ENCODE measurements at regions not wholly inside any gene's neighbourhood (a gene's known extent, or its start where the extent isn't known, plus 50 kb on each side); places are given as distances from the start of the nearest gene placed in this dataset.

- no peak for TF ChIP-seq CTCF (IDR thresholded peaks at IDR 0.05; ENCODE audit: low read depth, low read length)
- CTCF ChIA-PET: no interaction called here
- no peak for DNase-seq (ENCODE audit: low read depth, low spot score)
- POLR2A ChIA-PET: no interaction called here
- Histone ChIP-seq H3K9me3 (ENCODE audit: control insufficient read depth, insufficient read depth, low read length) (no peaks in the 10 kb centered on the region), H3K4me3 (ENCODE audit: low read depth, low read length) (no peak overlapping the region), H3K27ac (ENCODE audit: low read depth, low read length) (no peak overlapping the region), H3K27me3 (ENCODE audit: control insufficient read depth, insufficient read depth, low read length) (peaks cover 23% of the 10 kb centered on the region)
Observed at GRCh38 chr2:120570001-120570400, 165.7 kb upstream of the GLI2 start.

DNA sequence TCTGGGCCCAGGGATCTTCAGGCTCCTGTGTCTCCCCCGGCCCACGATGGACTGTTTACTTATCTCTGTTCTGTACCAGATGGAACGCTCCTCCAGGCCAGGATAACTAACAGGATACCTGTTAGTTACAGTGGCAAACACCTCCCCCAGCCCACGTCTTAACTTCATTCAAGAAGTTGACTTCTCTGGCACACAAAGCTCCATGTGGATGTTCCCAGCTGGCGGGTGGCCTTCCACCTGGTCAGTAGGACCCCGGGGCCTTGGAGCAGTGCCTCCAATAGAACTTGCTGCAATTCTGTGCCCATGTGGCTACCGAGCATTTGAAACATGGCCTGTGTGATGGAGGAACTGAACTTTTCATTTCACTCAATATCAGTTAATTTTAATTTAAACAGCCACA is 165.1 kb upstream of the GLI2 start:
- no peak for TF ChIP-seq CTCF (IDR thresholded peaks at IDR 0.05; ENCODE audit: low read depth, low read length)
- POLR2A ChIA-PET: no interaction called here
- Histone ChIP-seq H3K9me3 (ENCODE audit: control insufficient read depth, insufficient read depth, low read length) (no peaks in the 10 kb centered on the region), H3K27ac (ENCODE audit: low read depth, low read length) (no peak overlapping the region), H3K4me3 (ENCODE audit: low read depth, low read length) (no peak overlapping the region), H3K27me3 (ENCODE audit: control insufficient read depth, insufficient read depth, low read length) (peaks cover 23% of the 10 kb centered on the region)
- no peak for DNase-seq (ENCODE audit: low read depth, low spot score)
- CTCF ChIA-PET: no interaction called here

DNA sequence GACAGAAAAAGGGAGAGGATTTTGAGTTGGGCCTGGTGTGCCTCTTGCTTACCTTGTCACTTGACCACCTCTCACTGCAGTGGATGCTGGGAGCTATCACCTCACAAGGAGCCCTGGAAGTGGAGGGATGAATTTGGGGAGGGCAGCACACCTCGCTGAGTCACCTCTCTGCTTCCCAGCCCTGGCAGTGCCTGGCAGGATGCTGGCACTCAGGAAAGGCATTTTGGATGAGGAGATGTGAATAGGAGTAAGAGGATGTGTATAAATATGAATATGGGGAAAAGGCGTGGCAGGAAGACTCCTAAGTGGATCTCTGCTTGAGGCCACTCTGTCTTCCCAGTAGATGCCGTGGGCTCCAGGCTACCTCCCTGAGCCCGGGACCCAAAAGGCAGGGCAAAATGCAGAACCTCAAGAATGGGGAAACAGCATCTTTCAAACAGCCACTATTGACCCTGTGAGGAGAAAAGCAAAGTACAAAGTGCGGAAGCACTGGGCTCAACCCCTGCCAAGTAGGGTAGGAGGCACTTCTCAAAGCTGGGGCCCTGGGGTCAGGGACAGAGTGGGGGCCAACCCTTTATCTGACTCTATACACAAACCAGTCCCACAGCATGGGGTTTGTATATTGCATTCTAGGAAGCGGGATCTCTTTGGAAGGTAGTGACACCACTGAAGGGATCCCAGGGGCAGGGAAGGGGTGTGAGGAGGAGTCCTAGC is 164.5 kb upstream of the GLI2 start:
- CTCF ChIA-PET: no interaction called here
- H3K27ac ChIP-seq (ENCODE audit: low read depth, low read length): no peak overlapping the region
- TF ChIP-seq CTCF (IDR thresholded peaks at IDR 0.05; ENCODE audit: low read depth, low read length): no peak
- peaks cover 26% of the 10 kb centered on the region for H3K27me3 ChIP-seq (ENCODE audit: control insufficient read depth, insufficient read depth, low read length)
- no peaks in the 10 kb centered on the region for H3K9me3 ChIP-seq (ENCODE audit: control insufficient read depth, insufficient read depth, low read length)
- no peak overlapping the region for H3K4me3 ChIP-seq (ENCODE audit: low read depth, low read length)
- DNase-seq (ENCODE audit: low read depth, low spot score): no peak
- POLR2A ChIA-PET: no interaction called here

GRCh38 chr2:120572226-120572625 is 163.4 kb upstream of the GLI2 start:
- no peak overlapping the region for H3K4me3 ChIP-seq (ENCODE audit: low read depth, low read length)
- POLR2A ChIA-PET: no interaction called here
- H3K9me3 ChIP-seq (ENCODE audit: control insufficient read depth, insufficient read depth, low read length): no peaks in the 10 kb centered on the region
- CTCF ChIA-PET: no interaction called here
- H3K27me3 ChIP-seq (ENCODE audit: control insufficient read depth, insufficient read depth, low read length): peaks cover 33% of the 10 kb centered on the region
- no peak for DNase-seq (ENCODE audit: low read depth, low spot score)
- H3K27ac ChIP-seq (ENCODE audit: low read depth, low read length): no peak overlapping the region
- no peak for TF ChIP-seq CTCF (IDR thresholded peaks at IDR 0.05; ENCODE audit: low read depth, low read length)

DNA sequence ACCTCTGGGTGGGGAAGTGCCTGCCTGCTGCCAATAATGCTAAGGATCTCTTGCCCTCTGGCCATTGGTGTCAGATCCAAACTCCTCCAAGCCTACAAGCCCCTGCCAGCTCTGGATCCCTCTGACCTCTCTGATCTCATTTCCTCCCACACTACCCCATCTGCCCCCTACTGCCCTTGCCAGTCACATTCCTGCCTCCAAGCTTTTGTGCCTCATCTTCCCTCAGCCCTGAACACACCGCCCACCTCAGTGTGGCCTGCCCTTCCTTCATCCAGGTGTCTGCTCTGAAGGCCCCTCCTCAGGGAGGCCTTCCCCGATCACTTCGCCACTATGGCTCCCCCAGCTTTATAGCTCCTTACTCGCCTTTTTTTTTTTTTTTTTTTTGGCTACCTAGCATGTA is 161.0 kb upstream of the GLI2 start:
- no peak for TF ChIP-seq CTCF (IDR thresholded peaks at IDR 0.05; ENCODE audit: low read depth, low read length)
- peaks cover 42% of the 10 kb centered on the region for H3K27me3 ChIP-seq (ENCODE audit: control insufficient read depth, insufficient read depth, low read length)
- no peak for DNase-seq (ENCODE audit: low read depth, low spot score)
- H3K9me3 ChIP-seq (ENCODE audit: control insufficient read depth, insufficient read depth, low read length): no peaks in the 10 kb centered on the region
- ChIA-PET CTCF (interaction anchor here (0.6 kb wide), 1 partner anchor 73 kb away, joined by 3 read pairs; no protein-coding TSS in a partner anchor), POLR2A (no interaction called here)
- H3K4me3 ChIP-seq (ENCODE audit: low read depth, low read length): no peak overlapping the region
- no peak overlapping the region for H3K27ac ChIP-seq (ENCODE audit: low read depth, low read length)

All from AG04450 (cell line).